A673 (cell line): ENCODE measurements at regions not wholly inside any gene's neighbourhood (a gene's known extent, or its start where the extent isn't known, plus 50 kb on each side); places are given as distances from the start of the nearest gene placed in this dataset.
A peak's percentile ranks its signal among the peaks of the same experiment; 100 is the strongest.
"Not testable (repeated sequence)": the region's sequence is repeated elsewhere in the genome, so short reads cannot be mapped to it uniquely, and the experiment has no call there.

Experiments used
- BruUV-seq: library from RNA; stranded (reverse); fragments of 400-500 nt; replicated peaks from 2 replicates; lab custom pipeline; 2021; lab: Mats Ljungman, UMichigan
- CTCF ChIA-PET: fragments of 300-600 bp; sonication (Branson Sonifier 250); formaldehyde crosslinking; loops from one replicate; lab custom pipeline; 2022; ENCODE audit warnings: antibody characterized with exemption; lab: Charles Lee
- POLR2A ChIA-PET: fragments of 300-600 bp; sonication (Branson Sonifier 250); formaldehyde crosslinking; loops from one replicate; lab custom pipeline; 2022; ENCODE audit warnings: antibody characterized with exemption; ENCODE audit not compliant: low non-redundant PET; lab: Charles Lee
- DNase-seq: peaks from one replicate; pipeline ENCODE4 v3.0.0-alpha.2; 2015; ENCODE audit warnings: low spot score
- H3K27ac ChIP-seq: fragments of 200-600 bp; sonication (generic); 2 replicates; pipeline ENCODE4 v1.5.1; 2016; ENCODE audit warnings: mixed run types, low read depth, mild to moderate bottlenecking, mixed read lengths, antibody characterized with exemption, low read length; ENCODE audit not compliant: poor library complexity, severe bottlenecking
- H3K27me3 ChIP-seq: fragments of 200-600 bp; sonication (generic); replicated peaks from 2 replicates; pipeline ENCODE4 v1.6.1; 2017; ENCODE audit warnings: mixed run types, low read depth, mild to moderate bottlenecking, mixed read lengths, antibody characterized with exemption, low read length; ENCODE audit not compliant: insufficient read depth, poor library complexity
- H3K36me3 ChIP-seq: fragments of 200-600 bp; sonication (generic); 2 replicates; pipeline ENCODE4 v1.6.1; 2016; ENCODE audit warnings: mixed run types, mild to moderate bottlenecking, mixed read lengths, antibody characterized with exemption, low read length; ENCODE audit not compliant: insufficient read depth, poor library complexity, severe bottlenecking
- H3K4me1 ChIP-seq: fragments of 200-600 bp; sonication (generic); 2 replicates; pipeline ENCODE4 v1.6.1; 2017; ENCODE audit warnings: mixed run types, mild to moderate bottlenecking, mixed read lengths, antibody characterized with exemption, low read length; ENCODE audit not compliant: insufficient read depth, poor library complexity, severe bottlenecking
- H3K4me3 ChIP-seq: fragments of 200-600 bp; sonication (generic); 2 replicates; pipeline ENCODE4 v1.5.1; 2016; ENCODE audit warnings: low read depth, mixed run types, mild to moderate bottlenecking, mixed read lengths, low read length; ENCODE audit not compliant: poor library complexity, severe bottlenecking
- H3K9me3 ChIP-seq: fragments of 200-600 bp; sonication (generic); 2 replicates; pipeline ENCODE4 v1.6.1; 2016; ENCODE audit warnings: mixed run types, low read depth, mild to moderate bottlenecking, mixed read lengths, antibody characterized with exemption, low read length; ENCODE audit not compliant: poor library complexity, severe bottlenecking
- intact Hi-C: fragments of 100-400 bp; cut with micrococcal nuclease; formaldehyde crosslinking; loops from one replicate; pipeline ENCODE4 v1.10.0; 2022; ENCODE audit not compliant: unreplicated experiment

DNA sequence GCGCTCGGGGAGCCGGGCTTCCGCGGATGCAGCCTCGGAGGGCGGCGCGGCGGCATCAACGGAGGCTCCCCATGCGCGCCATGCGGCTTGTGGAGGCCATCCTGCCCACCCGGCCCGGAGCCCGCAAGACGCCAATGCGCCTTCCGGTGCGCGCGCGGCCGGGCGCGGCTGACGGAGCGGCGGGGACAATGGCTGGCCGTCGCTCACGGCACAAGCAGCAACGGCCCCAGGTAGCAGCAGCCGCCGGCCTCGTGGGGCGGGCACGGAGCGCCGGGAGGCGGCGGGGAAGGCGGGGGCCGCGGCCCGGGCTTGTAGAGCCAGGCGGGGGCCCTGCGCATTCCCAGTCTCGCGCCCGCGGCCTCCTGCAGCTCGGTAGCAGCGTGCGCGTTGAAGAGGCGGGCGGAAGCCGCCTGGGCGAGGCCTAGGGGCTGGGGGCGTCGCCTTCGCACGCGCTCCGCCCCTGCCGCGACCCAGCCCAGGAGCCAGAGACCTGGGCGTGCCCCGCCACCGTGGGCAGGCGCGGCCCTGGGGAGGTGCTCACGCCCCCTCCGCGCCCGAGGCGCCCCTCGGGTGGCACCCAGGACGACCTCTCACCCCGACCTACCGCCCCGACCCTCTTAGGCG is 130.2 kb upstream of the PRKX start:
- intact Hi-C loops, H3K9me3 ChIP-seq, H3K27ac ChIP-seq, H3K4me1 ChIP-seq, CTCF ChIA-PET, H3K36me3 ChIP-seq, BruUV-seq, DNase-seq, H3K27me3 ChIP-seq, POLR2A ChIA-PET: not testable (repeated sequence)
- peak overlapping the region; percentile 31 for H3K4me3 ChIP-seq

DNA sequence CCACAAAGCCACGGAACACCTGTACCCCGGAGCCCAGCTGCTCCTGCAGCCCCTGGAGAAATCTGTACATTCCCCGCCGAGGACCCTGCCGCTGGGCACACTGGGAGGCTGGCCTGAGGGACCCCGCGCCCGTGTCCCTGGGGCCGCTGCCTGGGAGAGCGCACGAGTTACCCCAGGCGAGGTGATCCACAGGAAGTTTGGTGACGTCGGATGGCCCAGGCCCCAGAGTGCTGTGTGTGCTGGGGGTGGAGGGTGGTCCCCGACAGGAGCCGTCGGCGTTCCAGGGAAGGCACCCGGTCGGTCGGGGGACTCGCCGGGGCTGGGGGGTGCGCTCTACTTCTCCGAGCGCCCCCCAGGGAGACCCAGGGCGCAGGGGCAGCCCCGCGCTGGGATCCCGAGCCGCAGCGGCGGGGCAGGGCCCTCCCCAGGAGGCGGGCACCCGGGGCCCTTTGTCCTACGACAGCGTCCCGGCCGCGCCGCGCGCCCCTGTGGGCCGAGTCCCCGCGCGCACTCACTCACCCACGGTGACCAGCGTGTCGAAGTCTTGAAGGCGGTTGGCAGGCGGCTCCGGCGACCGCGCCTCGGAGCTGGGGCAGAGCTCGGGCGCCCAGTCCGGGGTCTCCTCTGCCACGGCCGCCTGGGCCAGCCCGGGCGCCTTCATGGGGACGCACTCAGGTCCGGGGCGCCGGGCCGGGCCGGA is 129.5 kb upstream of the PRKX start:
- peak overlapping the region; percentile 31 for H3K4me3 ChIP-seq
- H3K27me3 ChIP-seq, intact Hi-C loops, H3K4me1 ChIP-seq, CTCF ChIA-PET, H3K36me3 ChIP-seq, DNase-seq, H3K9me3 ChIP-seq, H3K27ac ChIP-seq, POLR2A ChIA-PET: not testable (repeated sequence)
- TSS peak; percentile 89 for BruUV-seq

DNA sequence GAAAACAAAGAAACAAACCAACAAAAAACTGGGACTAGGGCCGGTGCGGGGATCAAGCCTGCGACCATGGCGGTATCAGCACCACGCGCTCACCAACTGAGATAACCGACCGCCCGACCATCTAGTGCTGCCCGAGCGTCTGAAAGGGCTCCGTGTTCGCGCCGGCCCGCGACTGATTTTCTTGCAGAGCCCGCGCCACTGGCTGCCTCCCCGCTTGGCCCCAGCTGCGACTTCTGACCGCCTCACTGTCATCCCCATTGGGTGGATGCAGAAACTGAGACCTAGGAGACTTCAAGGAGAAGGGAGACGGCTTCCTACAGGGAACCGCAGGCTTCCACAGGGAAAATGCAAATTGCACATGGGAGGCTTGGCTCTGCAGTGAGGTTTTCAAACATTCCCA is 125.3 kb upstream of the PRKX start:
- intact Hi-C loops, H3K27ac ChIP-seq, H3K27me3 ChIP-seq, DNase-seq, POLR2A ChIA-PET, H3K4me1 ChIP-seq, H3K4me3 ChIP-seq, BruUV-seq, H3K9me3 ChIP-seq, H3K36me3 ChIP-seq, CTCF ChIA-PET: not testable (repeated sequence)

- POLR2A ChIA-PET, intact Hi-C loops, H3K27ac ChIP-seq, H3K27me3 ChIP-seq, DNase-seq, H3K4me3 ChIP-seq, H3K36me3 ChIP-seq, H3K9me3 ChIP-seq, BruUV-seq, CTCF ChIA-PET, H3K4me1 ChIP-seq: not testable (repeated sequence)
These were observed 124.7 kb upstream of the PRKX start for GRCh38 chrX:3837958-3838643.

- H3K4me3 ChIP-seq, H3K36me3 ChIP-seq, CTCF ChIA-PET, DNase-seq, H3K27ac ChIP-seq, intact Hi-C loops, H3K9me3 ChIP-seq, H3K27me3 ChIP-seq, POLR2A ChIA-PET, H3K4me1 ChIP-seq, BruUV-seq: not testable (repeated sequence)
These were observed 123.8 kb upstream of the PRKX start for GRCh38 chrX:3837211-3837610.

DNA sequence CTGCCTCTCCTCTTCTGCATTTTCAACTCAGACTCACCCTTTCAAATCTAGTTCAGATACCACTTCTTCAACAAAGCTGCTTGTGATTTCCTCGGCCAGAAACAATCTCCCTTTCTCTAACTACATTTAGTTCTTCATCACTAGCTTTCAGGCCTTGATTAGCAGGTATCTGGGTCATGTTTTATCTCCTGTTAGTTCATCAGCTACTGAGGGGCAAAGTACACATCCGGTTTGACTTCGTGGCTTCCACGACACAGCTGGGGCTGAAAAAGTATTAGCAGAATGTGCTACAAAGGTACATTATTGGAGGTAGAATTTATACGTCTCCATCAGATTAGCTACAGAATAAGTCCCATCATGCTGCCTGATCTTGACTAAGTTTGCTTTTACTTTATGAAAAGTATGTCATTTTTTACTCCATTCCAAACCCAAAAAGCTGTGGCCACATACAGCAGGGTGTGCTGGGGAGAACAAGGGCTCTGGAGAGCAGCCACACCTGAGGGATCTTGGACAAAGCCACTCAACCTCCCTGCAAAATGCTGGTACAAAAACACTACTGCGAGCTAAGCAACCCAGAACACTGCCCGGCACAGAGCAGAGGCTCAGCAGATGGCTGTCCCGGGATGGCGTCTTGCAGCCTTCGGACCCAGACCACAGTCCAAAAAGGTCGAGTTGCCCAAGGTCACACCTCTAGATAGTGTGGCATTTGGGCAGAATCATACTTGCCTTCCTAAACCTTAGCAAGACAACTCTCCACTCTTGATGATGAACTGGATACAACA is 120.5 kb upstream of the PRKX start:
- CTCF ChIA-PET, POLR2A ChIA-PET, H3K27me3 ChIP-seq, BruUV-seq, H3K27ac ChIP-seq, DNase-seq, H3K9me3 ChIP-seq, H3K4me3 ChIP-seq, H3K36me3 ChIP-seq, H3K4me1 ChIP-seq, intact Hi-C loops: not testable (repeated sequence)

- BruUV-seq, H3K9me3 ChIP-seq, H3K27ac ChIP-seq, H3K4me3 ChIP-seq, H3K27me3 ChIP-seq, H3K36me3 ChIP-seq, H3K4me1 ChIP-seq, POLR2A ChIA-PET, intact Hi-C loops, DNase-seq, CTCF ChIA-PET: not testable (repeated sequence)
These were observed 116.6 kb upstream of the PRKX start for GRCh38 chrX:3830020-3830419.
